ENCODE measurements at regions not wholly inside any gene's neighbourhood (a gene's known extent, or its start where the extent isn't known, plus 50 kb on each side); places are given as distances from the start of the nearest gene placed in this dataset.

GRCh38 chr11:115629456-115630015, 125.3 kb upstream of the CADM1 start:
- Histone ChIP-seq H3K4me1 (ENCODE audit: insufficient read depth) (no peaks in the 10 kb centered on the region), H3K27ac (ENCODE audit: low read depth) (no peak overlapping the region), H3K4me3 (ENCODE audit: low read depth, low read length) (no peak overlapping the region), H3K36me3 (ENCODE audit: insufficient read depth) (no peaks in the 10 kb centered on the region)
- no peak for DNase-seq (ENCODE audit: extremely low spot score)
- 83% methylated on average over 5 of the region's 5 CpGs for WGBS

DNA sequence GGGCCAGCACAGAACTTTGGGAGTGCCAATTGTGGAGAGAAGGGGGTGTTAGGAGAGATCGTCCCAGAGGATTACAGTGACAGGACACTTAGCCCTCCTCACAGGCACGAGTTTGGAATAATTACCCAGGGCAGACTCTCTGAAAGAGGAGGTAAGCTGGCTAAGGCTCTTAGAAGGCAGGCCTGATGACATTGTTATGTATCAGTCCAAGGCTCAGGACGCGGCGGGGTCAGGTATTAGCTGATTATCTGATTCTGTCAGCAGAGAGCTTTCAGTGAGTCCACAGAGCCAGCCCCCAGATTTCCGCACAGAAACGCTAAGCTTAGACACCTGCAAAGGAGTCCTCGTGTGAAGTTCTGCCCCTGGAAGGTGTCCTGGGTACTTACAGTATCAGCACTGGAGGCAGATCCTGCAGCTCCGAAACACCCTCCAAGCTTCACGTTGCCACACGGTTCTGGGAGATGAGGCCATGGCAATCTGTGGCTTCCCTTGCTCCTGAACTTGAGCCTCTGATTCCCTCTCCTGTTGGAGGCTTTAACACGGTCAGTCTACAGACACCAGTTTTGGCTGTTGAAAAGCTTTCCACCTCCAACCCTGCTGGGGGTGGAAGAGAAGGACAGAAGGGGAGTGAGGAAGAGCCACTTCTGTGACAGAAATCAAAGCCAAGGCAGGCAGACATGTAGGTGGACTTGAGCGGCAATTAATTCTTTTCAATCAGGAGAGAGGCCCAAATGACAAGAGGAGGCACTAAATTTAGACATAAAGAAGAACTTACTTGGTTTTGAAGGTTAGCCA, 123.6 kb upstream of the CADM1 start:
- no peak for DNase-seq (ENCODE audit: extremely low spot score)
- no peak overlapping the region for H3K27ac ChIP-seq (ENCODE audit: low read depth)
- no peaks in the 10 kb centered on the region for H3K36me3 ChIP-seq (ENCODE audit: insufficient read depth)
- peaks cover 2% of the 10 kb centered on the region for H3K4me1 ChIP-seq (ENCODE audit: insufficient read depth)
- WGBS = 83% methylated on average over 13 of the region's 13 CpGs
- H3K4me3 ChIP-seq (ENCODE audit: low read depth, low read length) = no peak overlapping the region

DNA sequence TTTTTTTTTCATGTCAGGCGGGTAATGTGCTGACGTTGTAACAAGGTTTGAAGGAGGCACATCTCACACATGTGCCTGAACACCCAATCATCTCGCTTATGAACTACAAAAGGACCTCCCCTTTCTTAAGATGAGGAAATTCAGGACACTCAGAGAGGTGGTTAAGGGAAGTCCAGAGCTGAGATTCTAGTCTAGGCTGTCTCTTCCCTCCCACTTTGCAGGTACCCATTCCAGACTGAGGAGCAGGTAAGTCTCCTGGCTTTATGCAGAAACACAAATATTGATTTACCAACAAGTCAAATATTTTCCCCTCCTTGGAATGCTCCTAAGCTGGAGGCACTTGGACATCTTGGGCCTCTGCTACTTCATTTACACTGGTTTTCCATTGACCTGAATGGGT, 122.9 kb upstream of the CADM1 start:
- Histone ChIP-seq H3K36me3 (ENCODE audit: insufficient read depth) (no peaks in the 10 kb centered on the region), H3K27ac (ENCODE audit: low read depth) (no peak overlapping the region), H3K4me3 (ENCODE audit: low read depth, low read length) (no peak overlapping the region), H3K4me1 (ENCODE audit: insufficient read depth) (peaks cover 4% of the 10 kb centered on the region)
- DNase-seq (ENCODE audit: extremely low spot score) = no peak
- WGBS = 95% methylated on average over 3 of the region's 3 CpGs

GRCh38 chr11:115626414-115626813, 122.2 kb upstream of the CADM1 start:
- 91% methylated on average over 2 of the region's 2 CpGs for WGBS
- Histone ChIP-seq H3K27ac (ENCODE audit: low read depth) (no peak overlapping the region), H3K4me3 (ENCODE audit: low read depth, low read length) (no peak overlapping the region), H3K36me3 (ENCODE audit: insufficient read depth) (no peaks in the 10 kb centered on the region), H3K4me1 (ENCODE audit: insufficient read depth) (peaks cover 4% of the 10 kb centered on the region)
- no peak for DNase-seq (ENCODE audit: extremely low spot score)

GRCh38 chr11:115625502-115625901, 121.3 kb upstream of the CADM1 start:
- no peak for DNase-seq (ENCODE audit: extremely low spot score)
- WGBS = 82% methylated on average over 5 of the region's 5 CpGs
- H3K4me1 ChIP-seq (ENCODE audit: insufficient read depth) = peaks cover 4% of the 10 kb centered on the region
- H3K27ac ChIP-seq (ENCODE audit: low read depth) = no peak overlapping the region
- H3K36me3 ChIP-seq (ENCODE audit: insufficient read depth) = no peaks in the 10 kb centered on the region
- no peak overlapping the region for H3K4me3 ChIP-seq (ENCODE audit: low read depth, low read length)

DNA sequence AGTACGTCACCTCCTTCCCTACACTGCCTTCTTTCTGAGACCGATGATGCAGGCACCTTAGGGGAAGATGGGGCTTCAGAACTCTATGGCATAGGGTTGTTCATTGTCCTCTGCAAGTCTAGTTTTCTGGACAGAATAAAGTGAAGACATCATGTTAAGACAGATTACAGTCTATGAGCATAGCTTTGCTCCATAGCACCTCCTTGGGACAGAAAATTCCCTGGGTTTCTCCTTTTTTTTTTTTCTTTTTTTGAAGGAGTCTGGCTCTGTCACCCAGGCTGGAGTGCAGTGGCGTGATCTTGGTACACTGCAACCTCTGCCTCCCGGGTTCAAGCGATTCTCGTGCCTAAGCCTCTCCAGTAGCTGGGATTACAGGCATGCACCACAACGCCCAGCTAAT, 119.8 kb upstream of the CADM1 start:
- DNase-seq (ENCODE audit: extremely low spot score) = no peak
- WGBS = 94% methylated on average over 7 of the region's 7 CpGs
- Histone ChIP-seq H3K27ac (ENCODE audit: low read depth) (no peak overlapping the region), H3K4me1 (ENCODE audit: insufficient read depth) (peaks cover 4% of the 10 kb centered on the region), H3K4me3 (ENCODE audit: low read depth, low read length) (no peak overlapping the region), H3K36me3 (ENCODE audit: insufficient read depth) (no peaks in the 10 kb centered on the region)

GRCh38 chr11:115623021-115623451, 118.8 kb upstream of the CADM1 start:
- no peaks in the 10 kb centered on the region for H3K36me3 ChIP-seq (ENCODE audit: insufficient read depth)
- no peak overlapping the region for H3K4me3 ChIP-seq (ENCODE audit: low read depth, low read length)
- peak overlapping the region; percentile 61 for H3K27ac ChIP-seq (ENCODE audit: low read depth)
- peaks cover 4% of the 10 kb centered on the region for H3K4me1 ChIP-seq (ENCODE audit: insufficient read depth)
- no peak for DNase-seq (ENCODE audit: extremely low spot score)
- WGBS = 27% methylated on average over 9 of the region's 9 CpGs

- DNase-seq (ENCODE audit: extremely low spot score) = no peak
- H3K4me3 ChIP-seq (ENCODE audit: low read depth, low read length) = no peak overlapping the region
- no peak overlapping the region for H3K27ac ChIP-seq (ENCODE audit: low read depth)
Observed at GRCh38 chr11:115618428-115618827, 114.2 kb upstream of the CADM1 start.

GRCh38 chr11:115617767-115618166, 113.6 kb upstream of the CADM1 start:
- Histone ChIP-seq H3K4me3 (ENCODE audit: low read depth, low read length) (no peak overlapping the region), H3K27ac (ENCODE audit: low read depth) (no peak overlapping the region), H3K36me3 (ENCODE audit: insufficient read depth) (no peaks in the 10 kb centered on the region), H3K4me1 (ENCODE audit: insufficient read depth) (peaks cover 1% of the 10 kb centered on the region)
- no peak for DNase-seq (ENCODE audit: extremely low spot score)
- 66% methylated on average over 2 of the region's 2 CpGs for WGBS

More at GRCh38 chr11:115618428-115618827, 114.2 kb upstream of the CADM1 start:
- no peaks in the 10 kb centered on the region for H3K36me3 ChIP-seq (ENCODE audit: insufficient read depth)
- H3K4me1 ChIP-seq (ENCODE audit: insufficient read depth) = peaks cover 4% of the 10 kb centered on the region

DNA sequence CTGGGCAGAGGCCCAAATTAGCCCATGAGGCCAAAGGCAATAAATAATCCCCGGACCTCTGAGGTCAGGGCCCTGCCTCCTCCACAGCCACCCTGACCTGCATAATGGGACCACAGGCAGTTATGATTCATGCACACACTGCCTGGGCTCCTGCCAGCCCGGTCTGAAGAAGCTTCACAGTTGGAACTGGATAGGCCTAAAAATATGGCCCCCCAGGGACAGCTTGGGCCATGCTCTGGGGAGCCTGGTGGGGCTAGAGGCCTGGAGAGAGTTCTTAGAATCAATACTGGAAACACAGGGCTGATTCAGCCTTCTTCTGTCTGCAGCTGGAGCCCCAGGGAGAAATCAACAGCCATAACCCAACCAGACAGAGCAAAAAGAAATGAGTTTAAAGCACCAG, 112.8 kb upstream of the CADM1 start:
- 23% methylated on average over 2 of the region's 2 CpGs for WGBS
- Histone ChIP-seq H3K36me3 (ENCODE audit: insufficient read depth) (no peaks in the 10 kb centered on the region), H3K4me1 (ENCODE audit: insufficient read depth) (no peaks in the 10 kb centered on the region), H3K27ac (ENCODE audit: low read depth) (no peak overlapping the region), H3K4me3 (ENCODE audit: low read depth, low read length) (no peak overlapping the region)
- no peak for DNase-seq (ENCODE audit: extremely low spot score)

- no peak overlapping the region for H3K27ac ChIP-seq (ENCODE audit: low read depth)
- DNase-seq (ENCODE audit: extremely low spot score) = no peak
- WGBS = 82% methylated on average over 9 of the region's 9 CpGs
Observed at GRCh38 chr11:115613986-115614632, 109.9 kb upstream of the CADM1 start.

GRCh38 chr11:115613004-115613403, 108.8 kb upstream of the CADM1 start:
- Histone ChIP-seq H3K4me3 (ENCODE audit: low read depth, low read length) (no peak overlapping the region), H3K36me3 (ENCODE audit: insufficient read depth) (no peaks in the 10 kb centered on the region), H3K27ac (ENCODE audit: low read depth) (no peak overlapping the region), H3K4me1 (ENCODE audit: insufficient read depth) (no peaks in the 10 kb centered on the region)
- DNase-seq (ENCODE audit: extremely low spot score) = no peak
- 78% methylated on average over 3 of the region's 3 CpGs for WGBS

More at GRCh38 chr11:115613986-115614632, 109.9 kb upstream of the CADM1 start:
- Histone ChIP-seq H3K4me1 (ENCODE audit: insufficient read depth) (no peaks in the 10 kb centered on the region), H3K4me3 (ENCODE audit: low read depth, low read length) (no peak overlapping the region), H3K36me3 (ENCODE audit: insufficient read depth) (no peaks in the 10 kb centered on the region)

GRCh38 chr11:115612046-115612730, 108.0 kb upstream of the CADM1 start:
- no peaks in the 10 kb centered on the region for H3K4me1 ChIP-seq (ENCODE audit: insufficient read depth)
- no peak overlapping the region for H3K4me3 ChIP-seq (ENCODE audit: low read depth, low read length)
- DNase-seq (ENCODE audit: extremely low spot score) = no peak
- no peaks in the 10 kb centered on the region for H3K36me3 ChIP-seq (ENCODE audit: insufficient read depth)
- no peak overlapping the region for H3K27ac ChIP-seq (ENCODE audit: low read depth)
- WGBS = 85% methylated on average over 9 of the region's 9 CpGs
